NB4 (cell line): ENCODE measurements at regions not wholly inside any gene's neighbourhood (a gene's known extent, or its start where the extent isn't known, plus 50 kb on each side); places are given as distances from the start of the nearest gene placed in this dataset.

Source experiments
- DNase-seq: peaks from one replicate; pipeline ENCODE4 v3.0.0; 2010; ENCODE audit warnings: low read depth
- H3K4me3 ChIP-seq: one replicate; pipeline ENCODE4 v1.5.1; 2011; ENCODE audit warnings: mild to moderate bottlenecking, low read depth, low read length, moderate library complexity
- MAX ChIP-seq: IDR thresholded peaks from 2 replicates; pipeline ENCODE4 v1.6.1; 2011; ENCODE audit warnings: low read depth, low read length
- MYC ChIP-seq: IDR thresholded peaks from 2 replicates; pipeline ENCODE4 v1.6.1; 2011; ENCODE audit warnings: low read depth, low read length
- POLR2A ChIP-seq: IDR thresholded peaks from 2 replicates; pipeline ENCODE4 v1.6.1; 2011; ENCODE audit warnings: mild to moderate bottlenecking; ENCODE audit not compliant: insufficient read length; ENCODE audit errors: extremely low read depth
- TF ChIP-seq, protein P1 (sequence below): IDR thresholded peaks from one replicate; pipeline ENCODE4 v1.5.1; 2012; ENCODE audit warnings: low read depth, low read length

DNA sequence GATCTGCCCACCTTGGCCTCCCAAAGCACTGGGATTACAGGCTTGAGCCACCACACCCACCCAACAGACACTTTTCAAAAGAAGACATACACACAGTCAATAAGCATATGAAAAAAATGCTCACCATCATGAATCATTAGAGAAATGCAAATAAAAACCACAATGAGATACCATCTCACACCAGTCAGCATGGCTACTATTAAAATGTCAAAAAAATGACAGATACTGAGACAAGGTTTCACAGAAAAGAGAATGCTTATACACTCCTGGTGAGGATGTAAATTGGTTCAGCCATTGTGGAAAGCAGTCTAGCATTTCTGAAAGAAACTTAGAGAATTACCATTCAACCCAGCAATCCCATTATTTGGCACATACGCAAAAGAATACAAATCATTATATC lies 1947.2 kb downstream of the SUCLG1 start:
- TF ChIP-seq MAX (no peak), POLR2A (no peak), MYC (no peak)
- TF ChIP-seq, protein P1, sequence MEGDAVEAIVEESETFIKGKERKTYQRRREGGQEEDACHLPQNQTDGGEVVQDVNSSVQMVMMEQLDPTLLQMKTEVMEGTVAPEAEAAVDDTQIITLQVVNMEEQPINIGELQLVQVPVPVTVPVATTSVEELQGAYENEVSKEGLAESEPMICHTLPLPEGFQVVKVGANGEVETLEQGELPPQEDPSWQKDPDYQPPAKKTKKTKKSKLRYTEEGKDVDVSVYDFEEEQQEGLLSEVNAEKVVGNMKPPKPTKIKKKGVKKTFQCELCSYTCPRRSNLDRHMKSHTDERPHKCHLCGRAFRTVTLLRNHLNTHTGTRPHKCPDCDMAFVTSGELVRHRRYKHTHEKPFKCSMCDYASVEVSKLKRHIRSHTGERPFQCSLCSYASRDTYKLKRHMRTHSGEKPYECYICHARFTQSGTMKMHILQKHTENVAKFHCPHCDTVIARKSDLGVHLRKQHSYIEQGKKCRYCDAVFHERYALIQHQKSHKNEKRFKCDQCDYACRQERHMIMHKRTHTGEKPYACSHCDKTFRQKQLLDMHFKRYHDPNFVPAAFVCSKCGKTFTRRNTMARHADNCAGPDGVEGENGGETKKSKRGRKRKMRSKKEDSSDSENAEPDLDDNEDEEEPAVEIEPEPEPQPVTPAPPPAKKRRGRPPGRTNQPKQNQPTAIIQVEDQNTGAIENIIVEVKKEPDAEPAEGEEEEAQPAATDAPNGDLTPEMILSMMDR = no peak
- no peak overlapping the region for H3K4me3 ChIP-seq
- no peak for DNase-seq

DNA sequence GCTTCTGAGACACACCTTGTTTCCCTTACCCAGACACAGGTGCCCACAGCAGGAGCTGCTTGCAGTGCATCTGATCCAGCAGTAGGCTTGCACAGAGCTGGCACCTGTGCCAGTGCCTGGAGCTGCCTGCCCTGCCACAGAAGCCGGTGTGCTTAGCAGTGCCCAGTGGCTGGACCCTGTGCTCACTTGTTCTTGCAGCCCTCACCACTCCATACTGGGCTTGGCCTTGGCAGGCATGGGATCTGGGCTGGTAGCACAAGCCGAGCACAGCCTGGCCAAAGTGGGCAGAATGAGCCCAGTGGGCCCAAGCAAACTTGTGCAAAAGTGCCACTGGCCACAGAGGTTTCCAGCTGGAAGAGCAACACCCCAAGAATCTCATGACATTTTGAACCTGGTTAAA lies 1950.4 kb downstream of the SUCLG1 start:
- no peak for DNase-seq
- no peak overlapping the region for H3K4me3 ChIP-seq
- no peak for TF ChIP-seq MAX
- TF ChIP-seq, protein P1 = no peak
- TF ChIP-seq MYC = no peak
- no peak for TF ChIP-seq POLR2A

DNA sequence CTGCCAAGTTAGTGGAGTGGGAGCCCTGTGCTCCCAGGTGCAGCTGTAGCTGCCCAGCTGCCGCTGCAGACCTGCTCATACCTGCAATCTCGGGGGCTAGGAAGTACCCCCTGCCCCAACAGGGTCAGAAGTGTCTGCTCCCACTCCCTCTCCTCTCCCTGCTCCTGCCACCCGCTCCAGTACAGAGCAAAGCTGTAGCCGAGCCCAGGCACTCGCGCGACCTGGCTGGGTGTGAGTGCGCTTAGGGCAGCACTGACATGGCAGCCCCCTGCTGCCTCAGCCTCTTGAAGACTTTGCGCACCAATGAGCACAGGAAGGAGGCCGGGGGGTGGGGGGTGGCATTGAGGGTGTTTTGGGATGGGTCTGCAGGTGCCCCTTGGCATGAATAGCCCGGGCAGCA lies 1951.4 kb downstream of the SUCLG1 start:
- TF ChIP-seq, protein P1 = no peak
- TF ChIP-seq MAX = no peak
- no peak for TF ChIP-seq POLR2A
- TF ChIP-seq MYC = no peak
- no peak overlapping the region for H3K4me3 ChIP-seq
- no peak for DNase-seq

GRCh38 chr2:82501217-82501616 lies 1957.9 kb downstream of the SUCLG1 start:
- no peak for DNase-seq
- TF ChIP-seq POLR2A (no peak), MAX (no peak), MYC (no peak)
- TF ChIP-seq, protein P1 = no peak
- no peak overlapping the region for H3K4me3 ChIP-seq

DNA sequence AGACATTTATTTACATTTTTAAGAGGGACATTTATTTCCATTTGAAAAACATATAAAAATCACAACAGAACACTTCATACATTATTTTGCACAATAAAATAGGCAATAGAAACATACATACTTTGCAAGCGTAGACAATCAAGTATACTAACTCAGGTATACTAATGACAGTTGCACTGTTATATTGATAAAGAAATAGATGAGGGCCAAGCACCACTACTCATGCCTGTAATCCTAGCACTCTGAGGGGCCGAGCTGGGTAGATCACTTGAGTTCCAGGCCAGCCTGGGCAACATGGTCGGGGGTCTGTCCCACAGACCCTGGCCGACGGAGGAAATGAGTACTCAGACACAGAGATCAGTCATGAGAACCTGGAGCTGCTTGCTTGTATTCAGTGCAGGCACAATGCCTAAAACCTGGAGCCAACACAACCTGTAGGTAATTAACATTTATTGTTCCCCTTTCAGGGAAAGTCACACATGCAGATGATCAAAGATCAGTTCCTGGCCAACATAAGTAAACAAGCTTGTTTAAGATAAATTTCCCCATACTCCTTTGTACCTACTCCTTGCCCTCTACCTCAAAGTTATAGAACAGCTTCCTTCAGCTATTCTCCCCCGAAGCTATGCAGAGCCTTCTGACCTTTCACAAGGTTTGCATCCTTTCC lies 1960.2 kb downstream of the SUCLG1 start:
- DNase-seq = no peak
- TF ChIP-seq MYC = no peak
- TF ChIP-seq, protein P1 = no peak
- TF ChIP-seq POLR2A = no peak
- TF ChIP-seq MAX = no peak
- H3K4me3 ChIP-seq = no peak overlapping the region

DNA sequence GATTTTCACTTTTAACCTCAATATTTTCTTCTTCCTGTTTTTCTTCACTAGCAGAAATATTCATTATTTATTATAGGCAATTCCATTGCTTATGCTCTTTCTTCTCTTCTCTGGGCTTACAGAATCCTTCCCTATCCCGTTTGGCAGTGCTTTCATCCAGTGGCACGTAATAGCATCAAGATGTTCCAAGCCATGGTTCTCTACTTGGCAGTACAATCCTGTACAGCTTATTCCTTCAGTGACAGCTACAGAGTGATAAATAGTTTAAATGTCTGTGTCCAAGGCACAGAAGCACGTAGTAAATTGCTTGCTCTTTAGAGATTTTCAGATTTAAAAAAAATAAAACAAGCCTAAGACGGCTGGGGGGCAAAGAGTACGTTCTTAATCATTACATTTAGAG lies 1964.3 kb downstream of the SUCLG1 start:
- no peak overlapping the region for H3K4me3 ChIP-seq
- TF ChIP-seq MYC (no peak), MAX (no peak), POLR2A (no peak)
- TF ChIP-seq, protein P1 = no peak
- no peak for DNase-seq
